IPS-15b (cell line): ENCODE measurements at regions not wholly inside any gene's neighbourhood (a gene's known extent, or its start where the extent isn't known, plus 50 kb on each side); places are given as distances from the start of the nearest gene placed in this dataset.

Experiments
- H3K27me3 ChIP-seq: one replicate; pipeline ENCODE4 v1.6.1; 2013; ENCODE audit warnings: low read length; ENCODE audit not compliant: control insufficient read depth, insufficient read depth
- H3K36me3 ChIP-seq: one replicate; pipeline ENCODE4 v1.6.1; 2013; ENCODE audit warnings: low read length; ENCODE audit not compliant: control insufficient read depth, insufficient read depth
- H3K4me1 ChIP-seq: one replicate; pipeline ENCODE4 v1.6.1; 2013; ENCODE audit warnings: mild to moderate bottlenecking, low read length; ENCODE audit not compliant: control insufficient read depth, insufficient read depth
- H3K4me3 ChIP-seq: one replicate; pipeline ENCODE4 v1.5.1; 2013; ENCODE audit warnings: low read depth, low read length
- H3K9ac ChIP-seq: one replicate; pipeline ENCODE4 v1.6.1; 2013; ENCODE audit warnings: low read depth, mild to moderate bottlenecking, low read length
- H3K9me3 ChIP-seq: one replicate; pipeline ENCODE4 v1.6.1; 2013; ENCODE audit warnings: mild to moderate bottlenecking, low read length; ENCODE audit not compliant: control insufficient read depth, insufficient read depth

GRCh38 chr5:89437450-89438435 is 554.8 kb upstream of the MEF2C start:
- no peak overlapping the region for H3K9ac ChIP-seq
- H3K9me3 ChIP-seq = no peaks in the 10 kb centered on the region
- no peaks in the 10 kb centered on the region for H3K27me3 ChIP-seq
- H3K4me1 ChIP-seq = no peaks in the 10 kb centered on the region
- H3K4me3 ChIP-seq = no peak overlapping the region
- H3K36me3 ChIP-seq = no peaks in the 10 kb centered on the region

DNA sequence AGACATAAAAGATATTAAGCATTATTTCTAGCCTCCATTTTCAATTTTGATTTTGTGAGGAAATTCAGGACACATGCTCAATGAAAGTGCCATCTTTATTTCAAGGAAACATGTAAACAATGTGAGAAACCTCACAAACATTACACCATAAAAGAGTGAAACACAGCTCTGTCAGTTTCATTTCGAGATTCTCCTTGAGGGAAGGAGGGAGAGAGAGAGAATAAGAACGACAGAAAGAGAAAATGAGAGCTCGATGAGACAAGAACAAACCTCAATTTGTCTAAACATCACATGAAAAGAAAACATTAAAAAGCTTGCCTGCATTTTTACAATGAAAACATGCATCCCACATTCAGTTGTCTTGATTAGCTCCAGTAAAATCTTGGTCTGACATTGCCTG is 553.5 kb upstream of the MEF2C start:
- Histone ChIP-seq H3K27me3 (no peaks in the 10 kb centered on the region), H3K9me3 (no peaks in the 10 kb centered on the region), H3K9ac (no peak overlapping the region), H3K4me3 (no peak overlapping the region), H3K36me3 (no peaks in the 10 kb centered on the region), H3K4me1 (no peaks in the 10 kb centered on the region)

- Histone ChIP-seq H3K36me3 (no peaks in the 10 kb centered on the region), H3K9me3 (no peaks in the 10 kb centered on the region), H3K4me3 (no peak overlapping the region), H3K27me3 (no peaks in the 10 kb centered on the region), H3K9ac (no peak overlapping the region), H3K4me1 (no peaks in the 10 kb centered on the region)
Observed at GRCh38 chr5:89435347-89435746, 552.4 kb upstream of the MEF2C start.

GRCh38 chr5:89428624-89429023 is 545.6 kb upstream of the MEF2C start:
- Histone ChIP-seq H3K9me3 (no peaks in the 10 kb centered on the region), H3K4me1 (no peaks in the 10 kb centered on the region), H3K4me3 (no peak overlapping the region), H3K27me3 (no peaks in the 10 kb centered on the region), H3K9ac (no peak overlapping the region), H3K36me3 (no peaks in the 10 kb centered on the region)

DNA sequence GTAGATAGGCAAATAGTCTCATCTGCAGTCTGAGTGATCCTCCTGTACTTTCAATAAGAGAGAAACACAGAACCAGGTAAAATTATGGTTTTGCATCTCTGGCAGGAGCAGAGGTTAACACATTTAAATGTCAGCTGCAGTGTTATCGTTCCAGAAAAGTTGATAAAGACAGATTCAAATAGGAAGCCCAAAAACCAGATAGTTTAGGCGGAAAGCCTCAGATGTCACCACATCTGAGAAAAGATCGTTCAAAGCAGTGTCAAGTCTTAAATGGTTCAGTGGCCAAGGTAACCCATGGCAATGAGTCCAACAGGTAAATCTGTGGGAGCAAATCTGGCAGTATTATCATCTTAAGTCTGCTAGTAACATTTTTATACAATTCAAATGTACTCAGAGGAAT is 542.1 kb upstream of the MEF2C start:
- Histone ChIP-seq H3K27me3 (no peaks in the 10 kb centered on the region), H3K9ac (no peak overlapping the region), H3K4me1 (no peaks in the 10 kb centered on the region), H3K4me3 (no peak overlapping the region), H3K9me3 (no peaks in the 10 kb centered on the region), H3K36me3 (no peaks in the 10 kb centered on the region)

GRCh38 chr5:89421035-89421434 is 538.1 kb upstream of the MEF2C start:
- Histone ChIP-seq H3K4me1 (no peaks in the 10 kb centered on the region), H3K4me3 (no peak overlapping the region), H3K27me3 (no peaks in the 10 kb centered on the region), H3K36me3 (no peaks in the 10 kb centered on the region), H3K9me3 (no peaks in the 10 kb centered on the region), H3K9ac (no peak overlapping the region)

DNA sequence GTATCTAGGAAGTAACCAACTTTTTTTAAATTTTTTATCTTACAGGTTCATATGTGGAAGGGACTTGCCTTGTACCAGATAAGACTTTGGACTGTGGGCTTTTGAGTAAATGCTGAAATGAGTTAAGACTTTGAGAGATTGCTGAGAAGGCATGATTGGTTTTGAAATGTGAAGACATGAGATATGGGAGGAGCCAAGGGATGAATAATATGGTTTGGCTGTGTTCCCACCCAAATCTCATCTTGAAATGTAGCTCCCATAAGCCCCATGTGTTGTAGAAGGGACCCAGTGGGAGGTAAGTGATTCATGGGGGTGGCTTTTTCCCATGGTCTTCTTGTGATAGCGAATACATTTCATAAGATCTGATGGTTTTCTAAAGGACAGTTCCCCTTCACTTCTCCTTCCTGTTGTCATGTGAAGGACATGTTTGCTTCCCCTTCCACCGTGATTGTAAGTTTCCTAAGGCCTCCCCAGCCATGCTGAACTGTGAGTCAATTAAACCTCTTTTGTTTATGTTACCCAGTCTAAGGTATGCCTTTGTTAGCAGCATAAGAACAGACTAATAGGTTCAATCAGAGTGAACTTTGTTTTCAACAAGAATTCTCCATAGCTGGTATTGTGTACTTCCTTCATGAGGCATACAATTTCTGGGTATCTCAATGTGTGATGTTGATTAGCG is 535.6 kb upstream of the MEF2C start:
- no peaks in the 10 kb centered on the region for H3K9me3 ChIP-seq
- no peak overlapping the region for H3K9ac ChIP-seq
- no peak overlapping the region for H3K4me3 ChIP-seq
- no peaks in the 10 kb centered on the region for H3K27me3 ChIP-seq
- no peaks in the 10 kb centered on the region for H3K36me3 ChIP-seq
- no peaks in the 10 kb centered on the region for H3K4me1 ChIP-seq

- Histone ChIP-seq H3K4me1 (no peaks in the 10 kb centered on the region), H3K9me3 (no peaks in the 10 kb centered on the region), H3K36me3 (no peaks in the 10 kb centered on the region), H3K9ac (no peak overlapping the region), H3K27me3 (no peaks in the 10 kb centered on the region), H3K4me3 (no peak overlapping the region)
Observed at GRCh38 chr5:89417990-89418389, 535.0 kb upstream of the MEF2C start.

GRCh38 chr5:89417515-89417914 is 534.5 kb upstream of the MEF2C start:
- Histone ChIP-seq H3K4me1 (no peaks in the 10 kb centered on the region), H3K9ac (no peak overlapping the region), H3K9me3 (no peaks in the 10 kb centered on the region), H3K4me3 (no peak overlapping the region), H3K36me3 (no peaks in the 10 kb centered on the region), H3K27me3 (no peaks in the 10 kb centered on the region)

DNA sequence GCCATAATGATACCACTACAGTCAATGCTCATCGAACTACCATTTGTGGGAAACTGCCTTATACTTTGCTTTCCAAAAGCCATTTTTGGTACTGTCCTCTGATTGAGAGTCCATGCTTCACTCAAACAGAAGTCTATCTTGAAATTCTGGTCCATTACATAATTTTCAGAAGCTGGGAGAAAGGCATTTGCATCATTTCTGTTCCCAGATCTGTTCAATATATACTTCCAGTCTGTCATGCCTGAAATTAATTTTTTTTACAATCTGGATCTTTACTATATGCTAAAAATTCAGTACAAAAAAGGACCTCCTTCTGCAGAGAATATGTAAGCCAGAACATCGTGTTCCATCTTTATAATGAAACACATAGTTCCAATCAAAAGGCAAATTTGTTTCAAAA is 528.9 kb upstream of the MEF2C start:
- Histone ChIP-seq H3K27me3 (no peaks in the 10 kb centered on the region), H3K9ac (no peak overlapping the region), H3K9me3 (no peaks in the 10 kb centered on the region), H3K4me3 (no peak overlapping the region), H3K4me1 (no peaks in the 10 kb centered on the region), H3K36me3 (no peaks in the 10 kb centered on the region)

GRCh38 chr5:89407054-89407453 is 524.1 kb upstream of the MEF2C start:
- no peaks in the 10 kb centered on the region for H3K9me3 ChIP-seq
- no peaks in the 10 kb centered on the region for H3K27me3 ChIP-seq
- no peaks in the 10 kb centered on the region for H3K4me1 ChIP-seq
- H3K4me3 ChIP-seq = no peak overlapping the region
- no peaks in the 10 kb centered on the region for H3K36me3 ChIP-seq
- H3K9ac ChIP-seq = no peak overlapping the region

DNA sequence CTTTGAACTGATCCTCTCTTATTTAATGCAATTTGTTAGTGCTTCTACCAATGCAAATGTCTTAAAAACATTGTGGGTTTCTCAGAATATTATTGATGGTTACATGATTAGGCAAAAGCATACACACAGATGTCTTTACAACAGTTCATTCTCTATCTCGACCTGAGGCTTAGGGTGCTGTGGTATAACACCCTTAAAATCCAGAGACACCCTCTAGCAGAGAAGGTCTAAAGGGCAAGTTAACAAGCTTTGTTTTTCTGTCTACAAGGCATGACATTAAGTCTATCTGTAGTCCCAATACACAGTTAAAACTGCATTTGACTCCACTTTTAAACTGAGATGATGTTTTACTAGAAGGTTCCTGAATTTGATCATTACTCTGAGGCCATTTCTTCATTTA is 518.7 kb upstream of the MEF2C start:
- H3K9ac ChIP-seq = no peak overlapping the region
- no peaks in the 10 kb centered on the region for H3K9me3 ChIP-seq
- no peak overlapping the region for H3K4me3 ChIP-seq
- no peaks in the 10 kb centered on the region for H3K36me3 ChIP-seq
- no peaks in the 10 kb centered on the region for H3K27me3 ChIP-seq
- no peaks in the 10 kb centered on the region for H3K4me1 ChIP-seq
